ENCODE measurements at regions not wholly inside any gene's neighbourhood (a gene's known extent, or its start where the extent isn't known, plus 50 kb on each side); places are given as distances from the start of the nearest gene placed in this dataset.

- Mint-ChIP-seq H3K27ac (no peak overlapping the region), H3K9me3 (peaks cover 6% of the 10 kb centered on the region), H3K36me3 (ENCODE audit: low read depth) (no peaks in the 10 kb centered on the region), H3K4me3 (no peak overlapping the region), H3K27me3 (ENCODE audit: low read depth) (peaks cover 9% of the 10 kb centered on the region), H3K4me1 (peaks cover 7% of the 10 kb centered on the region)
- no peak for TF ChIP-seq CTCF (IDR thresholded peaks at IDR 0.05; ENCODE audit: unreplicated experiment in 3 of 3)
Measured at GRCh38 chr11:116093065-116093464, 588.9 kb upstream of the CADM1 start.

- Mint-ChIP-seq H3K4me3 (no peak overlapping the region), H3K27ac (no peak overlapping the region), H3K36me3 (ENCODE audit: low read depth) (no peaks in the 10 kb centered on the region), H3K27me3 (ENCODE audit: low read depth) (peaks cover 23% of the 10 kb centered on the region), H3K4me1 (no peaks in the 10 kb centered on the region), H3K9me3 (peaks cover 2% of the 10 kb centered on the region)
- TF ChIP-seq CTCF (IDR thresholded peaks at IDR 0.05; ENCODE audit: unreplicated experiment in 3 of 3) = no peak
Measured at GRCh38 chr11:116086426-116086825, 582.2 kb upstream of the CADM1 start.

GRCh38 chr11:116085031-116085635 is 580.9 kb upstream of the CADM1 start:
- H3K9me3 Mint-ChIP-seq = peaks cover 12% of the 10 kb centered on the region
- no peak overlapping the region for H3K27ac Mint-ChIP-seq
- H3K4me1 Mint-ChIP-seq = no peaks in the 10 kb centered on the region
- H3K36me3 Mint-ChIP-seq (ENCODE audit: low read depth) = no peaks in the 10 kb centered on the region
- no peak overlapping the region for H3K4me3 Mint-ChIP-seq
- no peak for TF ChIP-seq CTCF (IDR thresholded peaks at IDR 0.05; ENCODE audit: unreplicated experiment in 3 of 3)
- peaks cover 32% of the 10 kb centered on the region for H3K27me3 Mint-ChIP-seq (ENCODE audit: low read depth)

GRCh38 chr11:116084511-116084910 is 580.3 kb upstream of the CADM1 start:
- Mint-ChIP-seq H3K4me3 (no peak overlapping the region), H3K36me3 (ENCODE audit: low read depth) (no peaks in the 10 kb centered on the region), H3K4me1 (no peaks in the 10 kb centered on the region), H3K27ac (no peak overlapping the region), H3K27me3 (ENCODE audit: low read depth) (peaks cover 32% of the 10 kb centered on the region), H3K9me3 (peaks cover 15% of the 10 kb centered on the region)
- no peak for TF ChIP-seq CTCF (IDR thresholded peaks at IDR 0.05; ENCODE audit: unreplicated experiment in 3 of 3)

GRCh38 chr11:116082256-116082655 is 578.0 kb upstream of the CADM1 start:
- Mint-ChIP-seq H3K4me1 (no peaks in the 10 kb centered on the region), H3K9me3 (peaks cover 15% of the 10 kb centered on the region), H3K4me3 (no peak overlapping the region), H3K27ac (no peak overlapping the region), H3K27me3 (ENCODE audit: low read depth) (peaks cover 24% of the 10 kb centered on the region), H3K36me3 (ENCODE audit: low read depth) (no peaks in the 10 kb centered on the region)
- TF ChIP-seq CTCF (IDR thresholded peaks at IDR 0.05; ENCODE audit: unreplicated experiment in 3 of 3) = no peak

- no peaks in the 10 kb centered on the region for H3K36me3 Mint-ChIP-seq (ENCODE audit: low read depth)
- no peak overlapping the region for H3K27ac Mint-ChIP-seq
- peaks cover 28% of the 10 kb centered on the region for H3K27me3 Mint-ChIP-seq (ENCODE audit: low read depth)
- no peak overlapping the region for H3K4me3 Mint-ChIP-seq
- H3K9me3 Mint-ChIP-seq = peaks cover 18% of the 10 kb centered on the region
- H3K4me1 Mint-ChIP-seq = no peaks in the 10 kb centered on the region
- TF ChIP-seq CTCF (IDR thresholded peaks at IDR 0.05; ENCODE audit: unreplicated experiment in 3 of 3) = no peak
Measured at GRCh38 chr11:116079580-116079979, 575.4 kb upstream of the CADM1 start.
